ENCODE measurements at regions not wholly inside any gene's neighbourhood (a gene's known extent, or its start where the extent isn't known, plus 50 kb on each side); places are given as distances from the start of the nearest gene placed in this dataset.

- Histone ChIP-seq H2AFZ (ENCODE audit: low read length) (no peak overlapping the region), H3K27me3 (ENCODE audit: insufficient read depth, low read length) (no peaks in the 10 kb centered on the region), H3K4ac (ENCODE audit: low read depth, low read length) (no peak overlapping the region), H2BK15ac (ENCODE audit: low read depth, low read length) (no peak overlapping the region), H2AK5ac (ENCODE audit: insufficient read length, low read length) (no peak overlapping the region), H2BK5ac (ENCODE audit: insufficient read length, low read length) (no peak overlapping the region), H3K56ac (ENCODE audit: insufficient read length, low read depth, low read length) (no peak overlapping the region), H3K79me2 (ENCODE audit: insufficient read depth, low read length) (no peaks in the 10 kb centered on the region), H3K18ac (ENCODE audit: insufficient read length, low read depth, low read length) (no peak overlapping the region), H2BK12ac (ENCODE audit: insufficient read length, low read depth, low read length) (no peak overlapping the region), H4K5ac (ENCODE audit: insufficient read length, low read depth, low read length) (no peak overlapping the region), H3K23me2 (ENCODE audit: insufficient read length, low read depth, low read length, poor library complexity, severe bottlenecking) (no peaks in the 10 kb centered on the region), H3K9ac (ENCODE audit: extremely low read depth, insufficient read length, low read length) (no peak overlapping the region), H4K91ac (ENCODE audit: insufficient read length, low read depth, low read length) (no peak overlapping the region), H3K4me2 (ENCODE audit: insufficient read depth, insufficient read length, low read length) (no peak overlapping the region), H2BK120ac (ENCODE audit: low read depth, low read length, poor library complexity, severe bottlenecking) (no peak overlapping the region), H4K20me1 (ENCODE audit: control insufficient read depth, insufficient read depth, insufficient read length) (no peaks in the 10 kb centered on the region), H3K79me1 (ENCODE audit: insufficient read depth, low read depth, low read length, poor library complexity, severe bottlenecking) (no peaks in the 10 kb centered on the region), H3K4me1 (ENCODE audit: insufficient read depth, low read length) (no peaks in the 10 kb centered on the region), H2BK20ac (ENCODE audit: low read depth, low read length, poor library complexity, severe bottlenecking) (no peak overlapping the region), H4K8ac (replicated peaks; ENCODE audit: insufficient read length, low read depth, low read length) (no peak overlapping the region), H3K14ac (ENCODE audit: insufficient read depth, low read length) (no peak overlapping the region), H3T11ph (ENCODE audit: low read length) (no peak overlapping the region), H3K23ac (ENCODE audit: insufficient read length, low read depth, low read length) (no peak overlapping the region), H3K9me3 (ENCODE audit: control insufficient read depth, low read depth, low read length) (no peaks in the 10 kb centered on the region), H3K27ac (ENCODE audit: insufficient read length, low read depth, low read length) (no peak overlapping the region)
- H3K27me3 Mint-ChIP-seq (ENCODE audit: low read depth), result no peaks in the 10 kb centered on the region
- peaks cover 4 to 8% of the 10 kb centered on the region in 2 experiments; a peak in 3 of 4 replicates for H3K4me1 Mint-ChIP-seq
- TF ChIP-seq, protein P1, sequence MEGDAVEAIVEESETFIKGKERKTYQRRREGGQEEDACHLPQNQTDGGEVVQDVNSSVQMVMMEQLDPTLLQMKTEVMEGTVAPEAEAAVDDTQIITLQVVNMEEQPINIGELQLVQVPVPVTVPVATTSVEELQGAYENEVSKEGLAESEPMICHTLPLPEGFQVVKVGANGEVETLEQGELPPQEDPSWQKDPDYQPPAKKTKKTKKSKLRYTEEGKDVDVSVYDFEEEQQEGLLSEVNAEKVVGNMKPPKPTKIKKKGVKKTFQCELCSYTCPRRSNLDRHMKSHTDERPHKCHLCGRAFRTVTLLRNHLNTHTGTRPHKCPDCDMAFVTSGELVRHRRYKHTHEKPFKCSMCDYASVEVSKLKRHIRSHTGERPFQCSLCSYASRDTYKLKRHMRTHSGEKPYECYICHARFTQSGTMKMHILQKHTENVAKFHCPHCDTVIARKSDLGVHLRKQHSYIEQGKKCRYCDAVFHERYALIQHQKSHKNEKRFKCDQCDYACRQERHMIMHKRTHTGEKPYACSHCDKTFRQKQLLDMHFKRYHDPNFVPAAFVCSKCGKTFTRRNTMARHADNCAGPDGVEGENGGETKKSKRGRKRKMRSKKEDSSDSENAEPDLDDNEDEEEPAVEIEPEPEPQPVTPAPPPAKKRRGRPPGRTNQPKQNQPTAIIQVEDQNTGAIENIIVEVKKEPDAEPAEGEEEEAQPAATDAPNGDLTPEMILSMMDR (conservative IDR thresholded peaks at IDR 0.05), result no peak
- DNase-seq, result no peak
- no peaks in the 10 kb centered on the region for H3K36me3 Mint-ChIP-seq (ENCODE audit: insufficient read depth in 1 of 3, low read depth in 3 of 3)
- no peaks in the 10 kb centered on the region for H3K9me3 Mint-ChIP-seq
- no peak overlapping the region for H3K4me3 Mint-ChIP-seq
- no peak overlapping the region for H3K27ac Mint-ChIP-seq
- no CpG with 5 or more reads among the region's 3 CpGs for WGBS (ENCODE audit: extremely low coverage, insufficient read length, low lambda C conversion rate)
These were observed 124.4 kb upstream of the ADAMTSL1 start for GRCh38 chr9:18349530-18349929.
